ENCODE measurements at regions not wholly inside any gene's neighbourhood (a gene's known extent, or its start where the extent isn't known, plus 50 kb on each side); places are given as distances from the start of the nearest gene placed in this dataset.
"Not testable (repeated sequence)": the region's sequence is repeated elsewhere in the genome, so short reads cannot be mapped to it uniquely, and the experiment has no call there.

- not testable (repeated sequence) for TF ChIP-seq CTCF (IDR thresholded peaks at IDR 0.05; ENCODE audit: low read depth, low read length); POLR2A (IDR thresholded peaks at IDR 0.05; ENCODE audit: extremely low read depth, insufficient read length)
- TF ChIP-seq, protein P1, sequence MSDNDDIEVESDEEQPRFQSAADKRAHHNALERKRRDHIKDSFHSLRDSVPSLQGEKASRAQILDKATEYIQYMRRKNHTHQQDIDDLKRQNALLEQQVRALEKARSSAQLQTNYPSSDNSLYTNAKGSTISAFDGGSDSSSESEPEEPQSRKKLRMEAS (IDR thresholded peaks at IDR 0.05; ENCODE audit: low read depth, low read length), result not testable (repeated sequence)
Measured at GRCh38 chr1:149163063-149163444, 59.7 kb upstream of the NBPF9 start.
